D341Med (cell line): ENCODE measurements at regions not wholly inside any gene's neighbourhood (a gene's known extent, or its start where the extent isn't known, plus 50 kb on each side); places are given as distances from the start of the nearest gene placed in this dataset.
A peak's percentile ranks its signal among the peaks of the same experiment; 100 is the strongest.

ENCODE experiments used
- DNase-seq: peaks from one replicate; pipeline ENCODE4 v3.0.0; 2012; ENCODE audit warnings: low spot score

DNA sequence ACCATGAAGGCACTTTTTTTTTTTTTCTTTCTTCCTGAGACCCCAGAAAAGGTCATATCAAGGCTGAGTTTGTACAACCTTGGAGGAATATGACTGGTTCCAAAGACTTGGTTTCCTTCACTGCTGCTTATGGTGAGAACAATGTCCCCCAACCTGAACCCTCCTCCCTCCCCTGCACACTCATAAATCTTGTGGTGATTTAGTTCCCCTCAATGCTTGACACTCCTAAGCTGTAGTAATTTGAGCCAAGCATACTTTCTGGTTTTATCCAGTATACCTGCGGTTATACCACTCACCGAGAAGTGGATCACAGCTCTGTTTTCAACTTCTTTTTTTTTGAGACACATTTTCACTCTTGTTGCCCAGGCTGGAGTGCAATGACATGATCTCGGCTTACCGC lies 149.9 kb upstream of the KLF4 start:
- no peak for DNase-seq

DNA sequence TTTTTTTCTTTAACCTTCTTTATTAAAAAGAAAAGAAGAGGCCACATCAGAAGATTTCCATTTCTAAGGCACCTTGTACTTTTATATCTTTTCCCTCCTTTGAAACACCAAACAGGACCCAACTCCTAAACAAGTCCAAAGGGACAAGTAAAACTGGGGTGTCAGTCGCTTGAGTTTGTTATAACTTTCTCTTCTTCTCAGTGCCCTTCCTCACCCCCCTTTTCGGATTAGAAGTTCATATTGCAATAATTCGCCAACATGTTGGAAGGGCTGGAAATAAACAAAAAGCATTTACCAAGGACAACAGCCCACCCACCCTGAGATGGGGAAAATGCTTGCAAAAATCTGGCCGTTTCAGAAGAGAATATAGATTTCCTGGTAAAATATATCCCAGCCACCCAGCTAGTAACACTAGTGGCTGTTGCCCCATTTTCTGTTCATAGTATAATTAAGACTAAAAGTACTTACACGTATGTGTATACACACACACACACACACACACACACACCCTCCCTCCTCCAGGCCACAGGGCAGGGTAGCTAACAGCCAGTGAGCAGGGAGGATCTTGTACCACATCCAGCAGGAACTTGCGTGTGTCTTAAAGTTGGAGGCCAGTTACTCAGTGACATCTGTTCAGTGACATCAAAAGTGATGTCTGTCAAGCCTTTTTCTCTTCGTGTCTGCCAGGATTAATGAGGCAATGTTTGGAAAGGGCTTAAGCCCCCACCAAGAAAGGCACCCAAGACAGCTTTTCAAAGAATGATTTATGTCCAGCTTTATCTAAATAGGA lies 149.1 kb upstream of the KLF4 start:
- no peak for DNase-seq

DNA sequence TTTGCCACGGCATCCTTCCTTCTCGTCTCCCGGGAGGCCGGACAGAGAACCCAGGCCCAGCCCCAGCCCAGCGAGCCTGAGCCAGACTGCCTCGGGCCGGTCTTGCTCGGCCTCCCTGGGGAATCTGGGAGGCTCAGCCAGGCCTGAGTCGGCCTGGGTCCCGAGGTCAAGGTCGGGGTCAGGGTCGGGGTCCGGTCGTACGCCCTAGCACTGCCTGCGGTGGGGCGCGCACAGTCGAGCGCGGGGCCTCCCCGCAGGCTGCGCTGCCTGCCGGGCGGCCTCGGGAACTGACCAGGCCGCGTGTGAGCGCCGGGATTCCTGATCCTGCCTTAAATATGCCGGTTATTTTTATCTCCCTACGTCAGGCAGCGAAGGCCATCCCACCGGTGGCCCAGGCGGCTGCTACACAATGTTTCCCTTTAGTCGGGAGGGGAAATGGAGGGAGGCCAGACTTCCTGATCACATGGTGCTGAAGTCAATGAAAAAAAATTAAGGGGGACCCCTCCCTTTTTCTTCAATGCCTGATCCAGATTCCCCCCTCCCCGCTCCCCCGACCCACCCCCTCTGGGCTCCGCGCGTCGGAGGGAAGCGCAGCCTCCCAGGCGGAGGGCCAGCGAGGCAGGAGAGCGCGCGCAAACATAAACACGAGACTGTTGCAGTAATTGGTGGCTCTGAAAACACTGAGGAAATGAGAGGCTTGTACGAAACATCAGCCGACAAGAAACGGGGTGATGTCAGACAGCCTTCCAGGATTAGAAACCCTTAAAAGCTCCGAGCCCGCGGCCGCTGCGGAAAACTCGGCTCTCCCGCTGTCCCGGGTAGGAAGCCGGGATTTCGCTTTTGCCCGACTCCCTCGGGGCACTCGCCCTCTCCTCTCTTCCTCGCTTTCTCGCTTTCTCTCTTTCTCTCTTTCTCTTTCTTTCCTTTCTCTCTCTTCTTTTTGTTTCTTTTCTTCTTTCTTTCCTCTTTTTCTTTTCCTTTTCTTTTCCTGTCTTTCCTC lies 148.2 kb upstream of the KLF4 start:
- peak; percentile 54 for DNase-seq

DNA sequence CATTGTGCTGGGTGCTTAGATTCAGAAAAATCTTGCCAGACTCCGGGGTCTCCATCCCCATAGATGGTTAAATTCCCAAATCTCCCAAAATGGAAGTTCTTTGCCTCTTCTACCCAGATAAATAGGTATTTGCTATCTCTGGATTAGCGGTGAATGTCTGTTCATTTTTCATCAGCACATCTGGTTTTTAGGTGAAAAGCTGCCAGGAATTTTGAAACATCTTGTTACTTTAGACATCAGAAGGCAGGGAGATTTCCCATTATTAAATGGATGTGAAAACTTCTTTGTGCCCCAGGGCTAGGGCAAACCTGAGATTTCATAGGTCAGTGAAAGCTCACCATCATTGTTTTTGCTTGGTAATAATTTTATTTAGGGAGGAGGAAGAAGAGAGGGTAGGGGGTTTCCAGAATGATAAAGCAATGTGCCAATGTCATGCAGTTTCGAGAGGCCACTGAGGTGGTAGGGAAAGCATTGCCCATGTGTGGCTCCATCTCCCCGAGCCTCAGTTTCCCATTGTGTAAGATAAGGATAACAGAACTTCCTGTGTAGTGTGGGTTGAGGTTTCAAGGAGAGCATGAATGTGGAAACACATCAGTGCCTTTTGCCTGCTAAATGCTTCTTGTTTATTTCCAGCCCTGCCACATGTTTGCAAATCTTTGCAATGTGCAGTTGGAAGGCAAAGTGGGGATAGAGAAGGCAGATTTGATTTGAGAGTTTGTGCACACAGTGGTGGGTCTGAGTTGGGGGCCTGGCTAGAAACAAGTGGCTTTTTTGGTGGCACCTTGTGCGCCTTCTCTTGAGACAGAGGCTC lies 147.2 kb upstream of the KLF4 start:
- no peak for DNase-seq

DNA sequence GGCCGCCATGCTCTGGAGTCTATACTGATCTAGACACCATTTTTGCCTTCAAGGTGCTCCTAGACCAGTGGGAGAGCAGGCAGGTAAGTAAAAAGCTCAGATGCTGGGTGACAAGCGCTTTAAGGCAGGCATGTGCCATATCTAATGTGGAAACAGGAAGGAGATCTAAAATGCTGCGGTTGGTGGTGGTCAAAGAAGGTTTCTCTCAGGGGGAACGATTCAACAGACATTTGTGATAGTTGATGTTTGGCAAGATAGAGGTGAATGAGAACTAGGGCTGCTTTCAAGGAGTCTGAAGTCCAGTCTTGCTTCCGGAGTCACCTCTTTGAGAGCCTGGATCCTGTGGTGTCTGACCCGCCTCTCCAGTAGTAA lies 146.2 kb upstream of the KLF4 start:
- DNase-seq: no peak

DNA sequence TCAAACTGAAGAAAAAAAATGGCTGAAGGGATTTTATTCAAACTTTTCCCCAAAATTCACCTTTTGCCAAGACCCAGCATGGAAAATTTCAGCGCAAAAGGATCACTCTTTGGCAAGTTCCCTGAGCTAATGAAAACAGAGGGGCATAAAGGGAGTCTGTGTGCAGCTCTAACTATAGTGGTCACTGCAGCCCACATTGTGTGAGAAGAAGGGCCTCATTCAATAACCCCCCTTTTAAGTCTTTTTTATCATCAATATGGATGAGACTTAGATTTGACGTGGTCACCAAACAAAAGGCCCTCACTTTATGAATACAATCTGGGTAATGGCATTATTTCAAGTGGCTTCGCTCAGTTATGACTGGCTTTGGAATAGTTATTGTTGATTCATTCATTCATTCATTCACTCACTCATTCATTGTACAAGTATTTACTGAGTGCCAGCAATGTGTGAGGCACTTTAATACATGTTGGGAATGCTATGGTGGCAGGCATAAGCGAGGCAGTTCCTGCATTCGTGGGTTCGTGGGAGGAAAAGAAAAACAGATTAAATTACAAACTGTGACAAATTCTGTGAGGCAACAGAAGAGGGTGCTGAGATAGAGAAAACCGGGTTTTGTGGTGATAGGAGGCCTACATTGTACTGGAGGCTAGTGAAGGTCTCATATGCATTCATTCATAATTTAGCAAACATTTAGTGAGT lies 145.7 kb upstream of the KLF4 start:
- no peak for DNase-seq

DNA sequence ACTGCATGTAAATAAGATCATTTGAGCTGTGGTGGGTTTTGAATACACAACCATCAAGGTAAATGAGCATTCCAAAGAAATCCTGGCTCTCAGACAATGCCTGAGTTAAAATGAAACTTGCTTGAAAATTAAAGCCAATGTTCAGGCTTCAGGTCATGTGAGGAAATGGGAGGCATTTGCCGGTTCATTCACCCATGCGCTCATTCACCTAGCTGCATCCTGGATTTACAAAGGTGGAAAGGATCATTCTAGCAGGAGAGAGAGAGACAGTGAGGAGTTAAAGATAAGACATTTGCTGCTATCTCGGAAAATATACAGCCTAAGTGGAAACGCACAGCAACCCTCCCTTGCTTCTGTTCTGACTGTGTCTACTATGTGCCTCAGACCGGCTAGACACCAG lies 143.8 kb upstream of the KLF4 start:
- DNase-seq: no peak

DNA sequence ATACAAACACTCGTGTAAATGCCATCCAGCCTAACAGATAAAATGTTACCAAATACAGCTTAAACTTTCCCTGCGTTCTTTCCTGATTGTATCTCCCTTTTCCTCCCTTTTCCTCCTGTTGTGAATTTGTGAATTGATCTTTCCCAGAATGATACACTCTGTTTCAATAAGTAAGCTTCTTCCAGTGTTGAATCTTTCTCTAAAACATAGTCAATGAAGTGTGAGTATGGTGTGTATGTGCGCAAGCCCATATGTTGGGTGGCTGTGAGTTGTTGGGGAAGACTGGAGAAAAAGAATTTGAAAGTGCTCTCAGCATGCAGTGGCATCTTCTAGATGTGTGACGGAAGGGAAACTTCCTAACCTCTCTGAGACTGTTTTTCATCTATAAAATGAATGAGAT lies 143.1 kb upstream of the KLF4 start:
- no peak for DNase-seq

DNA sequence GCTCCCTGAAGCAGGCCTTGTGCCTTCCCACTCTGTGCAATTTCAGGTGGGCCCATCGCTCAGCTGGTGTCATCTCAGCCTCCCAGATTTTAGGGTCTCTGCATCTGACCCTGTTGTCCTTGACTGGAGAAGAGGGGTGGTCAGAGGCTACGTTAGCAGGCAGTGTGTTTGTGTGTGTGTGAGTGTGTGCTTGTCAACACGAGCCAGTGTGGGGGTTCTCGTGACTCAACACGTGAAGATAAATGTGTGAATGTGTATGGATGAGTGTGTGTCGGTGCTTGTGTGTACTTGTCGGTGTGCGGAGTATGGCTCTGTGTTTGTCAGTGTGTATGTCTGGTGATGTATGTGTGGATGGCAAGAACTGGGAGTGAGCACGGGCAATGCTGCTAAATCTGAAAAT lies 142.6 kb upstream of the KLF4 start:
- DNase-seq: no peak

DNA sequence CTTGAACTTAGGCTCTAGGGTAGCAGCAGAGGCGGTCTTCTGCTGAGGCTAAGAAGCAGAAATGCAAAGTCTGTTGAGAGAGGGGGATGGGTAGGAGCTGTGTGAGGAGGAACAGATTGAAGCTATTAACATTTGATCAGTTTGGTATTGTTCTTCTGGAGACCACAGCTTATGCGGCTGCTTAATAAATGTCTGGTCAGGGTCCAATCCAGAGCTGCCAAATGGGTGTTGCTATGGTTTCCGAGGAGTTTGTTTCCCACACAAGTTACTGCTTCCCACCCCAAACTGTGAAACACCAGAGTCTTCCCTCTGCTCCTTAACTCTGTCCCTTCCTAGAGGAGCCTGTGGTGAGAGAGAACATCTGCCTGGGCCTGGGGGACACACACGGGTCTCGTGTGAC lies 142.2 kb upstream of the KLF4 start:
- no peak for DNase-seq

DNA sequence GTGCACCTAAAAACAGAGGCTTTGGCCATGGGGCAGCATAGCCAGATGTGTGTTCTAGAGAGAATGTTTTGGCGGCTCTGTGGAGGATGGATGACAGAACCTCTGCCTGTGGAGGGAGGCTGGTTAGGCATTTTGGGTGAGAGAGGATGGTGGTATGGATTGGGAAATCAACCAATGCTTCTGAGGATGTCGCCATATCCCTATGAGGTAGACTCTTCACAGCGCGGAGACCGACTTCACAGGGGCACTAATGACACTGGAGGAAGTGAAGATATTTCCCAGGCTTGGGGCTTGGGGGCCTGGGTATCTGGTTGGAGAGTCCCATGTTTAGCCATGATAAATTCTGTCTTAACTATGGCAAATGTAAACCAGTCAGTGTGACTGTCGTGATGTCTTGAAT lies 140.6 kb upstream of the KLF4 start:
- DNase-seq: no peak

DNA sequence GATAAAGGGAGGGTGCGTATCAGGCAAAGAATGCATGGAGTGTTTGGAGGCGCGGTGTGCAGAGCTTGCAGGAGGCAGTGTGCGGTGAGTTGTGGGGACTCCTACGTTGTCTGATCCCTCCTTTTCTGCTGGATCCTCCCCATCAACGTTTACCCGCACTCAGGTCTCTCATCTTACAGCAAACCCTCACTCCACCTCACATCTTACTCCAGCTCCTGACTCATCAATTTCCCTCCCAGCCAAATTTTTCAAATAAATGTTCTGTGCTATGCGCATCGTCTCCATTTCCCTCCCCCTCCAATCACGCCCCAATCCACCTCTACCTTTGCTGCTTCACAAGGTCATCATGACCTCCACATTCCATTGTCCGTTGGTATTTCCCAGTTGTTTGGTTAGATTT lies 138.9 kb upstream of the KLF4 start:
- DNase-seq: no peak

DNA sequence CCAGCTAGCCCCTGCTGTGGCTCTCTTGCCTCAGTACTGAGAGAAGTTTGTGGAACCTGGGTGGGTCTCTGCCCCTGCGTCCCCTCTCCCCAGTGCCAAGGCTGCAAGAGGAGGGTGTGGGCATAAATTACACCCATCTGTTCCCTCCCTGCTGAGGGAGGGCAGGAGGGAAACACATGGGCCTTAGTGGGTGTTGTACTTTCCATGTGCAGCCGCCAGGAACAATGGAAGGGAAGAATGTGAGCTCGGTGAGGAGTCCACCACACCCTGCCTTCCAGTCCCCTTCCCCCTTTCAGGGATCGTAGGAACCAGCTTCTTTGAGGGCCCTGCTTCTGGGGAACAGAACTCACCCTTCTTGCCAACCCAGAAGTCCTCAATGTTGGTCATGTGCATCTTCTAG lies 138.2 kb upstream of the KLF4 start:
- DNase-seq: no peak

DNA sequence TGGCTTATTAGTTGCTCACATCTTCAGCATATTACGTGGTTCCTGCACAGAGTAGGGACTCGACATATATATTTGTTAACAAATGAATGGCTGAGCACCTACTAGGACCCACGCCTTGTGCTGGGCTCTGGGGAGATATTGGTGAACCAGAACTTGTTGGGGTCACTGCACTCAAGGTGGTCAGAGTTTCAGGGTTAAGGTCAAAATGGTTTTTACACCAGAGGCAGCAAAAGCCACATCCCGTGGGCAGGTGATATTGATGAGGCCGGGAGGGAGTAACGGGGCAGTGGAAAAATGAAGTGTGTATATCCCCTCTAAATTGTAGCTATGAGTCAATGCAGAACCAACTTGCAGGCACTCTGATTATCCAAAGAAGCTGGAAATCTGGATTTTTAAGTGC lies 136.5 kb upstream of the KLF4 start:
- DNase-seq: no peak

DNA sequence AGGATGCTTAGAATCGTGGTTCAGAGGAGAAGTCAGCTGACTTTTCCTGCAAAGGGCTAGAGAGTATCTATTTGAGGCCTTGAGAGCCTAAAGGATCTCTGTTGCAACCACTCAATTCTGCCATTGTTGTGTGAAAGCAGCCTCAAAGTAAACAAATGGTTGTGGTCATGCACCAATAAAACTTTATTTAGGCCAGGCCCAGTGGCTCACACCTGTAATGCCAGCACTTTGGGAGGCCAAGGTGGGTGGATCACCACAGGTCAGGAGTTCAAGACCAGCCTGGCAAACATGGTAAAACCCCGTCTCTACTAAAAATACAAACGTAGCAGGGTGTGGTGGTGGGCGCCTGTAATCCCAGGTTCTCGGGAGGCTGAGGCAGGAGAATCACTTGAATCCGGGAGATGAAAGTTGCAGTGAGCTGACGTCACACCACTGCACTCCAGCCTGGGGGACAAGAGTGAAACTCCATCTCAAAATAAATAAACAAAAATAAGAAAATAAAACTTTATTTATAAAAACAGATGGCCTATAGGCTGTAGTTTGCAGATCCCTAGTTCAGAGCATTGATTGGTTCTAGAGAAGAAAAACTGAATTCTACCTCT lies 135.9 kb upstream of the KLF4 start:
- no peak for DNase-seq

DNA sequence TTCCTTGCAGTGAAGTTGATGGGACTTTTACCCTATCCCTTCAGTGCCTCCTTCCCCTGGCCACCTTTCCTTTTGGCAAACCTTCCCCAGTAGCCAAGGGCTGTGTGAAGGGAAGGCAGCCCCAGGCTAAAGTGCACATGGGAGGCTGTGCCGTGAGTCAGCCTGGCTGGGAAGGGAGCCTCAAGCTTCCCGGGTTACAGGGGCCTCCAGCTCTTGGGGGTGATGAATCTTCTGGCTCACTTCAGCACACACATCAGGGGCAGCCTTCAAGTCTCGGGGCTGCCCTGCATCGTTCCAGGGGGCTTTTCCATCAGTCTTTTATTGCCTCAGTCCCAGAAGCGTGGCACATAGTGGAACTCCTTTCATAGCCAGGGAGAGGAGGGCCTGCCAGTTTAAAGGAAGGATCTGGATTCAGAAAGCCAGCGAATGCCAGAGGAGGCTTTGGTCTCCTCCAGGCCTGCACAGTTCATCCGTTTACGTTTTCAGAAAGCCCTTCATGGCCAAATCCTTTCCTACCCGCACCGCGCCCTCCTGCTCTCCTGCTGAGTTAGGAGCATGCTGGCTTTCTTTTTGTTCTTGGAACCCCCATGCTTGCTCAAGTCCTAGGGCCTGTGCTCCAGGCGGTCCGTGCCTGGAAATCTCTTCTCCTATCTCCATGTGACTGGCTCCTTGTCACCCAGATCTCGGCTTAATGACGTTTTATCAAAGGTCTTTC lies 134.8 kb upstream of the KLF4 start:
- DNase-seq: no peak

DNA sequence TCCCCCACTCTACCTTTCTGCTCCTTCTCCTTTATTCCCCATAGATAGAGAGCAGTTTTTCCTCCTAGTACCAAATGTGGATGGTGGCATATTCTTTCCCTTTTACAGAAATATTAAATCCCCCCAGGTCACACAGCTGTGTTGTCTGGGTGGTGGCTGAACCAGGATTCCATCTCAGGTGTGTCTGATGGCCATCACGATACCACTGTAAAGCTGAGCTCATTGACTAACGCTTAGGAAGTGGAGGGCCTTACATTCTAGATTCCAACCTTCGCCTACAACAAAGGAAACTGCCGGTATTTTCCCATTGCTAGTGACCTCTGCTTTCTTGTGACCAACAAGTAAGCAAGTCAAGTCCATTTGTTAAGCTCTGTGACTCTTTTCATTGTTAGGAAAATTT lies 131.9 kb upstream of the KLF4 start:
- no peak for DNase-seq

DNA sequence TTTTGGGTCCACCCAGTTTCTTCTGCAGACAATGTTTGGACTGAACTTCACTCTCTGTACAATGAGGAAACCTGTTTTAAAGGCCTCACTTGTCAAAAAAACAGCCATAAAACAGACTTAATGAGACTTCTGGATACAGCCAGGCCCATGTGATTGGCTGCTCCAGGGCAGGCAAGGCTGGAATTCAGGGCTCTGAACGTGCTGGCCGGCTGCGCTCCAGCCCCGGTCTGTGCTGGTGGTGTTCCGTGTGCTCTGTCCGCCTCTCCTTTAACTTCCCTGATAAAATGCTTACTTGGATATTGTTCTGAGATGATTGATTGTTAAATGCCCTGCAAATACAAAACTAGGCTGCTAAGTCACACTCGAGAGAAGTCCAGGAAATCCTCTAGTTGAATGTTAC lies 131.2 kb upstream of the KLF4 start:
- no peak for DNase-seq

DNA sequence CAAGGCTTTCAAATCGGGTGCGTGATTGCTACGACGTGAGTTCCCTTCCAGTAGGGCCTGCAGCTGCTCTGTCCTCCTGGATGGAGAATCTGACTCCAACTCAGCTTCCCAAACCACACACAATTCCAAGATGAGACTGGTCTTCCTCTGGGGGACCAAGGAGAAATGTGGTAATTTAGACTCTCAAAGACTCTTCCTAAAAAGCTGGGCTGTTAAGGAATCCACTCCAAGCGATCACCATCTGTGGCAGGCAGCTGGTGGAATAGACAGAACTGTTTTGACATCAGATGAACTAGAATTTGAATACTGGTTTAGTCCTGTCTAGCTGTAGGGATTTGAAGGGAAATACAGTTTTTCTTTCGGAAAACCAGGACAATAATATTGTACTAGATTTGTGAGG lies 130.7 kb upstream of the KLF4 start:
- DNase-seq: no peak

DNA sequence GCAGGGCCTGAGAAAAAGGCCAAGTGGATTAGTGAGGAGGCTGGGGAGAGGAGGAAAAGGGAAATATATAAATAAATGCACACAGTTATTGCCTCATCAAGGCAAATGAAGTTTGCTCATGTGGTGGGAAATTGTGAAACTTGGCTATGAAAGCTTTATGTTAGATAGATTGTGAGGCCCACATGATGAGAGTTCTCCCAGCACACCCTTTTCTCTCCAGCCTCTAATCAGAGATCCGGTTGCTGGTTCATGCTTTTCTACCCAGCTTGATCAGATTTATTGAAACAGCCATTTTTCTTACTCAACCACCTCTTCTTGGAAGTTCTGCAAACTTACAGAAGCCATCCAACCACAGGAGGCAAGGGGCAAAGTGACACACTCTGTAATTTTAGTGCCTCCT lies 125.8 kb upstream of the KLF4 start:
- DNase-seq: no peak

DNA sequence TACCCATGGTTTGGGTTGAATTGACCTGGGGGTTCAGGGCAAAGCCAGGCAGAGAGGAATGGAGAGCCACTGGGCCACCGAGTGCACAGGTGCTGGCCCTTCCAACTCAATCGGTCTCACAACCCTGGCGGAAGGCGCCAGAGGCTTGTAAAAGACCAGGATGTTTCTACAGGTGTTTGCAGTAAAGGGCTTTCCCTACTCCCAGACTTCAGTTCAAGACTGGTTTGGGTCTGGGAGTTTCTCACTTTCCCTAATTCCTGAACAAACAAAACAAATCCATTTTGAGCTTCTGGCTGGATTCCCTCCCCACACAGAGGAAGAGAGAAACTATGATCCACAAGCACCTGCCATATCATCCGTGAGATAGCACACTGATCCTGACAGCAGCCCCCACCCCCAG lies 125.2 kb upstream of the KLF4 start:
- no peak for DNase-seq
